HFF-Myc (cell line): ENCODE measurements at regions not wholly inside any gene's neighbourhood (a gene's known extent, or its start where the extent isn't known, plus 50 kb on each side); places are given as distances from the start of the nearest gene placed in this dataset.
"Not testable (repeated sequence)": the region's sequence is repeated elsewhere in the genome, so short reads cannot be mapped to it uniquely, and the experiment has no call there.

Source experiments
- DNase-seq: peaks from one replicate; pipeline ENCODE4 v3.0.0-alpha.2; 2011; ENCODE audit warnings: low read depth; ENCODE audit errors: extremely low read depth
- H3K4me3 ChIP-seq: replicated peaks from 2 replicates; pipeline ENCODE4 v1.5.1; 2011; ENCODE audit warnings: low read depth, mild to moderate bottlenecking, control low read depth, low read length
- TF ChIP-seq, protein P1 (sequence below): IDR thresholded peaks from 2 replicates; pipeline ENCODE4 v1.5.1; 2012; ENCODE audit warnings: mild to moderate bottlenecking, low read depth, low read length, control low read depth; ENCODE audit errors: missing control alignments

DNA sequence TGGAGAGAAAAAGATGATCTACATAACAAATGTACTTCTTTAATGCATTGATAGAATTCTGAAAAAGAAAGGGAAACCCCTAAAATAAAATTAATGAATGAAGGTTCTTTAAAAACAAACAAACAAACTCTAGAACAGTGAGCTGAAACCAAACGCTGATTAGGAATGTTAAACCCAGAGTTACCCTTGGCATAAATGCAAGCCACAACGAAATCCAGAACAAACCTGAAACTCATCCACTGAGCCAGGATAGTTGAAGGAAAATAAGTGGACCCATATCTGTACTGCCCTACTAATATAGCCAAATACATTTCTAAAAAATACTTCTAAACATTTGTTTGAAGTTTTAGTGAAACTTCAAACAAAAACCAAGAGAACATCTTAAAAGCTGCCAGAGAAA, 505.3 kb downstream of the TTLL7 start:
- TF ChIP-seq, protein P1, sequence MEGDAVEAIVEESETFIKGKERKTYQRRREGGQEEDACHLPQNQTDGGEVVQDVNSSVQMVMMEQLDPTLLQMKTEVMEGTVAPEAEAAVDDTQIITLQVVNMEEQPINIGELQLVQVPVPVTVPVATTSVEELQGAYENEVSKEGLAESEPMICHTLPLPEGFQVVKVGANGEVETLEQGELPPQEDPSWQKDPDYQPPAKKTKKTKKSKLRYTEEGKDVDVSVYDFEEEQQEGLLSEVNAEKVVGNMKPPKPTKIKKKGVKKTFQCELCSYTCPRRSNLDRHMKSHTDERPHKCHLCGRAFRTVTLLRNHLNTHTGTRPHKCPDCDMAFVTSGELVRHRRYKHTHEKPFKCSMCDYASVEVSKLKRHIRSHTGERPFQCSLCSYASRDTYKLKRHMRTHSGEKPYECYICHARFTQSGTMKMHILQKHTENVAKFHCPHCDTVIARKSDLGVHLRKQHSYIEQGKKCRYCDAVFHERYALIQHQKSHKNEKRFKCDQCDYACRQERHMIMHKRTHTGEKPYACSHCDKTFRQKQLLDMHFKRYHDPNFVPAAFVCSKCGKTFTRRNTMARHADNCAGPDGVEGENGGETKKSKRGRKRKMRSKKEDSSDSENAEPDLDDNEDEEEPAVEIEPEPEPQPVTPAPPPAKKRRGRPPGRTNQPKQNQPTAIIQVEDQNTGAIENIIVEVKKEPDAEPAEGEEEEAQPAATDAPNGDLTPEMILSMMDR: no peak
- no peak for DNase-seq

DNA sequence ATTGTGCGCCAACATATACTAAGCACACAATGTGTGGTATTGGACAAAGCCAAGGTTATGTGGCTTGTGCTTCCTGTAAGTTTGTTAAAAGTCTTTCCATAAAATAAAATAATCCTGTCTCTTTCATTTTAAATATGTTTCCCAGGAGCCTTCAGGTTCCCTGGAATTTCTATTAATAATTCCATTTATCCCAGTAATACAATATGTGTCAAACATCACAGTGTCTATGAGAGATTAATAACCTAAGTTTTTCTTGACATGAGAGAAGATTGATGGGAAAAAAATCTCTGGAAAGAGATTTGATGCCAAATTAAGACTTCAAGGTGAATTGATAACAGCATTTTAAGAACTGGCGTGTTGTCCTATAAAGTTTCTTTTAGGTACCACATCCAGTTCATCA, 507.0 kb downstream of the TTLL7 start:
- DNase-seq: no peak
- TF ChIP-seq, protein P1: no peak
- H3K4me3 ChIP-seq: no peak overlapping the region

More for the DNA sequence above, 505.3 kb downstream of the TTLL7 start:
- H3K4me3 ChIP-seq: no peak overlapping the region

DNA sequence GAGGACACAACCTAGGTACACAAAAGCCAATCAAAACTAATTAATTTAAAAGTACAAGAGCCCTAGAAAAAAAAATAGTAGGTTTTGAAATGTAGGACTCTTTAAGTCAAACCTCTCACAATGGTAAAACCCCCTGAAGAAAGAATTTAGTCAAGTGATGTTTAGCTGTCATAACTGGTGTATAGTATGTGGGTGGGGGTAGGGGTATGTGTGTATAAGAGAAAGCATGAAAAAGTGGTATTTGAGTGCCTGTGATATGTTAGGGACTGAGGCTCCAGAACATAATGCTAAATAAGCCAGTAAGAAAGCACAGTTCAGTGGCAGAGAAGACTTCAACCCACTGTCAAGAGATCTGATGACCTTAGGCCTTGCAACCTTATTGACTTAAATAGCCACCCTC, 507.9 kb downstream of the TTLL7 start:
- TF ChIP-seq, protein P1: no peak
- H3K4me3 ChIP-seq: no peak overlapping the region
- DNase-seq: no peak

DNA sequence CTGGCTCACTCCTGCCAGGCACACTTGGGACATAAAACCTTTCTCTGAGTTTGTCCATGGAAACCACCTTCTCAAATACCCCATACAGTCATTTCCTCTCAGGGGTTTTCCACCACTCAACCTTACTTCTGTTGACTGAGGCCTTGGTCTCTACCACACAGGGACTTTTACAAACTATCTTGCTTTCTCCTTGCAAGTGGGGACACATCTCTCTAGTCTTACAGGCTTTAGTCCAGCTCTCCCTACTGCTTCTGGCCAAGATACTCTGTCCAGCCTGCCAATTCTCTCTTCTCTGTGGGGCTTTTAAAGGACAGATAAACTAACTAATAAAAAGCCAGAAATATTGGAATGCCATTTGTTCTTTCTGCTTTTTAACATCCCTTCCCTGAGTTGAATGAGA, 510.8 kb downstream of the TTLL7 start:
- not testable (repeated sequence) for H3K4me3 ChIP-seq, DNase-seq

DNA sequence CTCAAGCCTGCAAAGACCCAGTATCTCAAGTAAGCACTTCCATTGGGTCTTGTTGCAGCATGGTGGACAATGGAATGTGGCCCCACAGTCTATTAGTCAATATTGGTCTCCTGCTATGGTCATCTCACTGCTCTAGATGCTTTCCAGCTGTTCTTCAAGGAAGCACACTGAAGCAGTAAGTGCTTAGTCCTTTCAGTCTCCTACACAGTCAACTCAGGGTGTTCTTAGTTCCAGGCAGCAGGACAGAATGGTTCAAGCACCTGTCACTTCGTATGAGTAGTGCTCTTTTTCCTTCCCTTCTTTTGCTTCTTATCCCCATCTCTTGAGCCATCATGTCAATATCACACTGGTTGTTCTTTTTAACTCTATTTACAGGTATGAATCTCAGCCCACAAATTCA, 511.5 kb downstream of the TTLL7 start:
- not testable (repeated sequence) for H3K4me3 ChIP-seq, DNase-seq

DNA sequence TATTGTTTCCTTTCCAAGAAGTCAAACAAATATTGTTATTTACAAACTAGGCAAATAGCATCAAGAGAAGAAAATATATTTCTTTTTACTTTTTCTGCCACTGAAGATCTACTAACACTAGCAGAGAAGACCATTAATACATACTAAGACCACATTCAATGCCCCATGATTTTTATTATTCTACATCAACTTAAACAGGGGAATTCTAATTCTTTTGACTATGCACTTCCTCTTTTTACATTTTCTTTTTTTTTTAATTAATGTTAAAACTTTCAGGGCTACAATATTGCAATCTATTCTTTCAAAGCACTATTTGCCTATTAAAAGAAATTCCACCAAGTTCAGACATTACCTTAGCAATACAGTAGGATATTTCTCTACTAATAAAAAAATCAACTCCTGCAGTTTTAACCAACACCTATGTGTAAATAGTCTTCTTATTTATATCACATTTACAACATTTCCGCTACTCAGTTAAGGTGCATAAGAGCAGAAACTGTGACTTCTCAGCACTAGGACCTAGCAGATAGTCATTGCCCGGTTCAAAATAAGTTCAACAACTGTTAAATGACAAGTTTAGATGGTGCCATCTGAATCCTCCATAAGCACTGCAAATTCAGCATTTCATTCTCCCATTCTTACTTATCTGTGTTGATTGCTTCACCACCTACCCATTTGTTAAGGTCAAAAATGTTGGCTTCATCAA, 513.5 kb downstream of the TTLL7 start:
- not testable (repeated sequence) for H3K4me3 ChIP-seq, DNase-seq

DNA sequence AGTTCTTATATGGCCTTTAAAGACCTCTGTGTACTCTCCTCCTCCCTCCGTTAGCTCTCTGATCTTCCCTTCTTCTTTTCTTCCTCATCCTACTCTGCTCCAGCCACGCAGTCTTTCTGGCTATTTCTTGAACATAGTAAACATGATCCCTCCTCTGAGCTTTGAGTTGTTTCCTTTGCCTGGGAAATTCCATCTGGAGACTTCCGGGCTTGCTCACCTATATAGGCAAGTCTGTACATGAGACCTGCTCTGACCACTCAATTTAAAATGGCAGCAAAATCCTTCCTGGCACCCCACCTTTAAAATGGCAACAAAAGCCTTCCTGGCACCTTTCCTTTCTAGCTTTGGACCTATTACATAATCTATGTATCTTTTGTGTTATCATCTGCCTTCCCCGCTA, 517.6 kb downstream of the TTLL7 start:
- not testable (repeated sequence) for H3K4me3 ChIP-seq, DNase-seq

DNA sequence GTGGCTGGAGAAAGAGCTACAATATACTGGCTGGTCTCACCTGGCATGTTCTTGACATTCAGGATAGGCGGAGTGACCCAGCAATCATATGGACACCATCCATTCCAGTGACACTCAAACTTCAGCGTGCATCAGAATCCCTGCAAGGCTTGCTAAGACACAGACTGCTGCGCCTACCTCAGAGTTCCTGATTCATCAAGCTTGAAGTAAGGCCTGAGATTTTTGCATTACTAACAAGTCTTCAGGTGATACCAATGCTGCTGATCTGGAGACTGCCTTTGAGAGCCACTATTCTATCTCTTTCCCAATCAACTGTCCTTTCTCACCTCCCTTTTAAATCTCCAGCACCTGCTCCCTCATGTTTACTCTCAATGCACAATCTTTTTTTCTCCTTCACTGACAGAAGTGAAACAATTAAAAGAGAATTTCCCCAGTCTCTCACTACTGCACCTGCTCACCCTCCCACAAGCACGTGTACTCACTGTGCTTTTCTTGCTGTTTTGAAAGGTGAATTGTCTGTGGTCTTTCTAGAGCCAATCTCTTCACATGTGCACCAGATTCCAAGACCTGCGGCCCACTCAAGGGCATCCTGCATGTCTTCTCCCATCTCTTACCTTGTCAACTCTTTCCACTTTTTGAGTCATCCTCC, 519.2 kb downstream of the TTLL7 start:
- H3K4me3 ChIP-seq, DNase-seq: not testable (repeated sequence)

DNA sequence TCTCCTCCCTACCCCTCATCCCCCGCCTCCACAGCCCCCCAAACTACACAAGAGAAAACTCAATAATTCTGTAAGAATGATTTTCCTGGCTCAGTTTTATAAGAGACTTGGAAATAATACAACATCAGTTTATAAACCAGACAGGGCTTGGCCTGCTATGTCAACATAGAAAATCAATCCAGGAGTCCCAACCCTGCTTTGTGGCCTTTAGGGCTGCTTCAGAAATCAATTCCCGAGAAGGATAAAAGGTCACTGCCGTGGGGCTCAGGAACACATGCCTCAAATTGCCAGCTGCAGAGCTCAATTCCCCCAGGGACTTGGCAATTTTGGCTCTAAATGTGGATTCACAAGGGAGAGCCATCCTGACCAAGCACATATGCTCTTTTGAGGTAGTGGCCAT, 520.8 kb downstream of the TTLL7 start:
- not testable (repeated sequence) for H3K4me3 ChIP-seq, DNase-seq

DNA sequence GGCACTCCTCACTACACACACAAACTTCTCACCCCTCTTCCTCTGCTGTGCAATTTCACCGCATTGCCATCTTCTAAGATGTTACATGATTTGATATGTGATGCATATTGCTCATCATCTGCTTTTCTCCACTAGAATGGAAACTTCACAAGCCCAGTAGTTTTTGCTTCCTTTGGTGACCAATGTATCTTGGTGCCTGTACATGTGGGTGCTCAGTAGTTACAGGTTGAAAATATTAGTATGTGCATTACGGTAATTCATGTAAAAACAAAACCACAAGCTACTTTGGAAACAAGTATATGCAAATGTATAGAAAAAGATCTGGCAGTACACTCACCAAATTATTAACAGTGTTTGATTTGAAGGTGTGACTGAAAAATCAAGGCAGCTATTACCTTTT, 522.4 kb downstream of the TTLL7 start:
- not testable (repeated sequence) for H3K4me3 ChIP-seq, DNase-seq

DNA sequence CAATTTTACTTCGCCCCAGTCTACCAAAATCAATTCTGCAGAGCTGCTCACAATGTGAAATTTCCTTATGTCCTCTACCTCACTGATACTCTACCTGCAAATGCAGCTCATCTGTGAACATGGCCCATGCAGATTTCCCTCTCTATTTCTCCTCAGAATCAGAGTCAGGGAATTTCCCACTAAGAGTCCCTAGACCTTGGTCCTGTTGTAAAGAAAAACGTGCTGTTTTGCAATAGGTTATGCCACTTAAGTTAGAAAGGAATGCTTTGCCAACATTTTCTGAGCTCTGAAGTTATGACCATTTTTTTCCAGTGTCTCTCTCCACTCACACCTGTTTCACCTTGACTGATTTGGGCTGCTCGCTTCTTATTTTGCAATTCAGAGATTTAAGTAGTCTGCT, 524.0 kb downstream of the TTLL7 start:
- not testable (repeated sequence) for H3K4me3 ChIP-seq, DNase-seq

DNA sequence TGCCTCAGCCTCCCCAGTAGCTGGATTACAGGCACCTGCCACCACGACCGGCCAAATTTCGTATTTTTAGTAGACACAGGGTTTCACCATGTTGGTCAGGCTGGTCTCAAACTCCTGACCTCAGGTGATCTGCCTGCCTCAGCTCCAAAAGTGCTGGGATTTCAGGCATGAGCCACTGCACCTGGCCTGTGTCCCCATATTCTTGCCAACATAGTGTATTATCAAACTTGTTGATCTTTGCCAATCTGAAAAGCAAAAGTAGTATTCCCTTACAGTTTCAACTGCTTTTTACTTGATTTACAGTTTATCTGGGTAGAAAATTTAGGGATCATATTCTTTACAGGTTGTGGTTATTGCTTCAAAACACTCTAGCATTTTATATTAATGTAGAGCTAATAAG, 524.9 kb downstream of the TTLL7 start:
- DNase-seq, H3K4me3 ChIP-seq: not testable (repeated sequence)

DNA sequence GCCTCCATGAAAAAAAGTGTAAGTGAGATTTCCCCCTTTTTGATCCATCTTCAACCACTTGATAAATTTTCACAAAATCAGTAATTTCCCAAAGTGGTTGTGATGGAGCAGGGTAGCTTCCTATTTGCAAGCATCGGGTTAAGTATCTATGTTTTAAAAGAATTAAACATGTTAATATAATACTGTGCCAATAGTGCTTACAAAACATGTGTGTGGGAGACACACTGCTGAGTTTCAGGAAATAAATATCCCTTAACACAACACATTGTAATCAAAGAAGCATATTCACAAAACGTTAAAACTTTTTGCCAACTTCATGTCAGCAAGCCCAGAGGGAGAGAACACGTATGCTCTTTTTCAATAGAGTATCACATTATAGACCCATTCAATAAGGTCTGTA, 526.9 kb downstream of the TTLL7 start:
- not testable (repeated sequence) for DNase-seq, H3K4me3 ChIP-seq

DNA sequence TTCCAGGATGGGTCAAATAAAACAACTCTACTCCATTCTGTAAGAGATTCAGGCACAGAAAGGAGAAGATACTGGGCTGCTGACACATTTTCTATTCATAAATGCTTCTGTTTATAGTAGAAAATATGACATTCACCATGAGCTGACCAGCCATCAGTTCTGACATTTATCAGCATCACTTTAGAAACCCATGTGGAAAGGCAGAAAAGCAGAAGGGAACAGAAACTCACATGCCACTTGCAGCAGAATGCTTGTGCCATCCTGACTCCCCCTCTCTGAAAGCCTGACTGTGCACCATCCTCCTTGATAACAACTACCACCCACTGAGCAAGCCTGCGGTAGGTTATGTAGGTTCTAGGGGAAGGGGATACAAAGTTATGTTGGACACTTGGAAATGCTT, 527.7 kb downstream of the TTLL7 start:
- H3K4me3 ChIP-seq, DNase-seq: not testable (repeated sequence)

DNA sequence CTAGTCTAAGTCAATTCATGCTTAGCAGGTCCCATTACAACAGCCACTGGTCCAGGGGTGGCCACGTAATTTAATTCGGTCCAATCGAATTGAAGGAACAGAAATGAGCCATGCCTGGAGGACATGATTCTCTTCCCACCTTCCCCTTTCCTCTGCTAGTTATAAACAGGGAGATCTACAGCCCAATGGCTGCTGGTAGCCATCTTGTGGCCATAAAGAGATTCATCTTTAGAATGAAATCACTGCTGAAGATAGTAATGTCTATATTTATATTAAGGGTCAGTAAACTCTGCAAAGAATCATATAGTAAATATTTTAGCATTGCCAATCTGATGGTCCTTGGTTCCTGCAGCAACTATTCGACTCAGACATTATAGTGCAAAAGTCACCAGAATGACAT, 530.6 kb downstream of the TTLL7 start:
- H3K4me3 ChIP-seq, DNase-seq: not testable (repeated sequence)
